ENCODE measurements at regions not wholly inside any gene's neighbourhood (a gene's known extent, or its start where the extent isn't known, plus 50 kb on each side); places are given as distances from the start of the nearest gene placed in this dataset.

DNA sequence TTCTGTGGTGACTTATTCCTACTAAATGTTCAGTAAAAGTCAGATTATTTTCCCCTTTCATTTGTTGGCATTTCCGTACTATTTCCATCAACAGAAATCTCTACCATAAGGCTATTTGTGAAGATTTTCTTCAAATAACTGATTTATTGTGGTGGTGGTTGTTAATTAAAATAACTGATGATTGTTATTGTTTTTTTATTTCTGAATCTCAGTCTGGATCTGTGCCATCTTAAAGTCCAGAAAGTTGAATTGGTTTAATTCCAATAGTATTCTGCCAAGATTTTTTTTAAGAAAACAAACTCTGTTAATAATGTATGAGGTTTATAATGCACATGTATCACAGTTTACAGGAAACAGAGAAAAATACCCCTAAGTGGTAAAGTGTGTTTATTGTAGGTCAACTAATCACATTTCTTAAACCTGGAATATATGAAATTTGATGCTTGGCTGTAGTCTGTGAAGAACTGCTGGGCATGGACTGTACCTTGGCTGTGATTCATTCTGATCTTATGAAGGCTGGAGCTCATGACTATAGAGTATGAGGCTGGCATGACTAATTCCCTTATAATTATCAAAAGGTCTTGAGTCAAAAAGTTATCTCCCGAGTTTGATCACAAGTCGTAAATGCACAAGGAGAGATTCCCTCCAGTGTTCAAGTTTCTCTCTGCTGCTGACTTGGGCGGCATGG lies 134.2 kb upstream of the RND3 start:
- TF ChIP-seq, protein P1, sequence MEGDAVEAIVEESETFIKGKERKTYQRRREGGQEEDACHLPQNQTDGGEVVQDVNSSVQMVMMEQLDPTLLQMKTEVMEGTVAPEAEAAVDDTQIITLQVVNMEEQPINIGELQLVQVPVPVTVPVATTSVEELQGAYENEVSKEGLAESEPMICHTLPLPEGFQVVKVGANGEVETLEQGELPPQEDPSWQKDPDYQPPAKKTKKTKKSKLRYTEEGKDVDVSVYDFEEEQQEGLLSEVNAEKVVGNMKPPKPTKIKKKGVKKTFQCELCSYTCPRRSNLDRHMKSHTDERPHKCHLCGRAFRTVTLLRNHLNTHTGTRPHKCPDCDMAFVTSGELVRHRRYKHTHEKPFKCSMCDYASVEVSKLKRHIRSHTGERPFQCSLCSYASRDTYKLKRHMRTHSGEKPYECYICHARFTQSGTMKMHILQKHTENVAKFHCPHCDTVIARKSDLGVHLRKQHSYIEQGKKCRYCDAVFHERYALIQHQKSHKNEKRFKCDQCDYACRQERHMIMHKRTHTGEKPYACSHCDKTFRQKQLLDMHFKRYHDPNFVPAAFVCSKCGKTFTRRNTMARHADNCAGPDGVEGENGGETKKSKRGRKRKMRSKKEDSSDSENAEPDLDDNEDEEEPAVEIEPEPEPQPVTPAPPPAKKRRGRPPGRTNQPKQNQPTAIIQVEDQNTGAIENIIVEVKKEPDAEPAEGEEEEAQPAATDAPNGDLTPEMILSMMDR (IDR thresholded peaks at IDR 0.05; ENCODE audit: low read depth, low read length, missing input control), result no peak
- TF ChIP-seq, protein P2, sequence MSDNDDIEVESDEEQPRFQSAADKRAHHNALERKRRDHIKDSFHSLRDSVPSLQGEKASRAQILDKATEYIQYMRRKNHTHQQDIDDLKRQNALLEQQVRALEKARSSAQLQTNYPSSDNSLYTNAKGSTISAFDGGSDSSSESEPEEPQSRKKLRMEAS (IDR thresholded peaks at IDR 0.05), result no peak
- TF ChIP-seq HNF4A (conservative IDR thresholded peaks at IDR 0.05) (no peak), TAF1 (conservative IDR thresholded peaks at IDR 0.05) (no peak), GABPA (IDR thresholded peaks at IDR 0.05 in 1 of 2, conservative IDR thresholded peaks at IDR 0.05 in 1 of 2) (no peak)
- TF ChIP-seq, protein P3, sequence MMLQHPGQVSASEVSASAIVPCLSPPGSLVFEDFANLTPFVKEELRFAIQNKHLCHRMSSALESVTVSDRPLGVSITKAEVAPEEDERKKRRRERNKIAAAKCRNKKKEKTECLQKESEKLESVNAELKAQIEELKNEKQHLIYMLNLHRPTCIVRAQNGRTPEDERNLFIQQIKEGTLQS (IDR thresholded peaks at IDR 0.05), result no peak

Measured in liver (tissue), 3 donors.